Islet precursor cell (in vitro differentiated cells): ENCODE measurements at regions not wholly inside any gene's neighbourhood (a gene's known extent, or its start where the extent isn't known, plus 50 kb on each side); places are given as distances from the start of the nearest gene placed in this dataset.

Source experiments
- DNase-seq: peaks from one replicate; pipeline ENCODE4 v3.0.0-alpha.2; 2018

DNA sequence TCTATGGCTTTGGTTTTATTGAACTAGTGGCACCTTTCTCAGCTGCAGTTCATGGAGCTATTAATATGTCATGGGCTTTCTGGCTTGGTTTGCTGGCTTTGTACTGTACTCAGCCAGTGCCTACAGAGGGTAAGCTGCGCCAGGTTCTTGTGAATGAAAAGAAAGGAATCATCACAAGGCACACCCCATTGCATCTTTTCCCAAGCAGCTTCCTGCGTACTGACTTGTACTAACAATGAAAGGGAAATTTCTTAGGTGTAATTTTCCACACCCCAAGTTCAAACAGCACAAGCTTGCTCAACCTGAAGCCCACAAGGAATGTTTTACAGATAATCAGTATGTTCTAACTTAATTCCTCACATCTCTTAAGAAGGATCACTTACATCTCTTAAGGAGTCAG, 78.0 kb upstream of the TNFSF18 start:
- no peak for DNase-seq

DNA sequence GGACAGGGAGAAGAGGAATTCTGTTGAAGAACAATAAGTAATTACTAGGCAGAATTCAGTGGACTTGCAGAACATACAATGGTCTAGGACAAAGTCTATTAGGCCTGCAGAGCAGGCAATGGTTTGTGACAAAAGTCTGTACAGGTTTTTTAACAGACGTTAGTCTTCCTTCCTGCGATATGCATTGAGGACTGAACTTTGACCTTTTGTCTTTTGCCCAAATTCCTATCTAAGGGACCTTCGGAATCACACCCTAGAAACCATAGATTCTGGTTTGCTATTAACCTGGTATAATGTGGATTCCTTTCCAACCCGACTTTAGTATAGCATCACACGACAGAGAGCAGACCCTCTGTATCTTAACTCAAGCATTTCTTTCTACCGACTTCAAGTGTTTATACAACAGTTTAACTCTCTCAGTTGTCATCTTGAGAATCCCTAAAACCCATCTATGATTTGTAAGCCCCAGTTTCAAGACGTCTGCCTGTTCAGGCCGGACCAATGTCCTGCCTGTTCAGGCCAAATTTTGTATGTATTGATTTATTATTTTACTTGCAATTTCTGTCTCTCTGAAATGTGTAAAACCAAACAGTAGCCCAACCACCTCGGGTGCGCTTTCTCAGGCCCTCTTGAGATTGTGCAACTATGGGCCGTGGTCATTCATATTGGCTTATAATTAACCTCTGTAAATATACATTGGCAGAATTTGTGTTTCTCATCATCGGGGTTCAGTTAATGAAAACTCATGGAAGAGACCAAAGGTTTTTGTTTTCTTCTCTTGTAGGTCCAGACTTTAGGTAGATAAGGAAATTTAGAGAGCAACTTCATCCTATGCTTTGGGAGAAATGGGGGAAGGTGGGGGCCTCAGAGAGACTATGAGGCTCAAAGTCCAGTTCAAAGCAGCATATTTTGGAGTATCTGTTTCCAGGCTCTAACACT, 76.9 kb upstream of the TNFSF18 start:
- no peak for DNase-seq

DNA sequence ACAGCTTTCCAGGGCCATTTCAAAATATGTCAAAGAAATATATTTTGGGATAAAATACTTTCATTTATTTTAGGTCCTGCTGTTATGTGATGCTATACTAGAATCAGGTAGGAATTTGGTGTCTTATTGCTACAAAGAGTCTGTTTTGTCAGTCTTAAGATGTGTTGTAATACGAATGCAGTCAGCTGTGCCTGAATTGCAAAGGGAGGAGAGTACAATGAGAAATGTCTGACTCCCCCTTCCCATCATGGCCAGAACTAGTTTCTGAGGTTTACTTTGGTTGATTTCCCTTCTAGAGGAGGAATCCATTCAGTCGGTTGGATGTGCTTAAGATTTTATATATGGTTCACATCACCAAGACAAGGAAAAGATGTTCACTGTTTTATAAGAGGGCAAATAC, 75.7 kb upstream of the TNFSF18 start:
- DNase-seq, result no peak

DNA sequence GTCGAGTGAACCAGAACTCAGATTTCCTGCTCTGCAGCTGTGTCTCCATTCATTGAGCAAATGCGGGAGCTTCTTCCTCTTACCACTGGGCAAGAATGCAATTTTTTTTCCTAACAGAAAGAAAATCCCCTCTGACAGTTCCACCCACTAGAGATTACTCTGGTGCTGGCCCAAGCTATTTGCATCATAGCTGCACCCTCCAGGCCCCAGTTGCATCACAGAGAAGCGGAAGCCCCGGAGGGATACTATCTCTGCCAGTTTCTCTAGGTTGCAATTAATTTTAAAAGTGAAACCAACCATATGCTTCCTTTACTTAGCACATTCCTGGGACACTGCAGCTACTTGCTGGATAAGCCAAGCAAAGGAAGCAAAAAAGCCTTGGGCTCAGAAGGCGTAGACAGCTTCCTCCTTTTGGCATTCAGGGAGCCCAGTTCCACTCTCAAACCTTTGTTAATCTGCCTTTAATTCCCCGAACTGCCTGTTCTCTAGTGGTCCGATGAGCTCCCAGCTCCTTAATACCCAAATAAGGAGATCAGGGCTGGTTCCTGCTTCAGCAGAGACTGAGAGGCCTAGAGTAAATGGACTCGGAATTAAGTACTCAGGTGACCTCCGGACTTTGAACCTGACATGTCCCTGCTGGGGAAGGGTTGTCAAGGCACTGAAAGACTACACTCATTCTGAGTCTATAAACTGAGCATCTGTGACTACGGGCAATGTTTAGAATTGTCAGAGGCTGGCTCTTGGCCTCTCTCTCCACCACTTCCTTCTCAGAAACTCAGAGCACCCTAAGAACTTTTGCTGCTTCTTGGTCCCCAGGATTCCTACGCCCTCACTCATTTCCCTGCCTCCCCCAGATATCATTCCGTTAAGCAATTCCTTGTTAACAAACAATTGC, 72.5 kb upstream of the TNFSF18 start:
- DNase-seq, result peak; percentile 70

DNA sequence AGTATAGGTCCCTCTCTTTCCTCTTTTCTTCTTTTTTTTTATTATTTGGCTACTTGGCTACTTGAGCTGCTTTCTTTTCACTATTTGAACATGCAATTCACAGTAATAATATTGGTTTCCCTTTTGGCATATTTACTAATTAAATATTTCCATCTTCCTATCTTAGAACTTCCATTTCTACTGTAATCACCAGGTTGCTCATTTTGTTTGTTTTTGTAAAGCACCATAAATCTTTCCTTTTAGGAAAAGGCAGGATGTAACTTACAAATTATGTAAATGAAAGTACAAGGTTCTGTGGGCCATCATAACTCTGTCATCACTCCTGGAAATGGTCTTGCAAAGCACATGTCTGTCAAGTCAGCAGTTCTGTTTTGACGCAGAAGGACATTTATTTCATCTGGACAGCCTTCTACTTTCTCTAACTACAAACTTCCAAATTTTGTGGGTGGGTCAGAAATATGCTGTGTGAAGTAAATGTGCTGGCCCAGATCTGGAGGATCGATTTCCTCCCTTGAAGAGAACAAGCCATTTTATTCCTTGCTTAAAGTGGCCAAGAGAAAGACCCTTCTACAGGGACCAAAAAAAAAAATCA, 71.7 kb upstream of the TNFSF18 start:
- no peak for DNase-seq

DNA sequence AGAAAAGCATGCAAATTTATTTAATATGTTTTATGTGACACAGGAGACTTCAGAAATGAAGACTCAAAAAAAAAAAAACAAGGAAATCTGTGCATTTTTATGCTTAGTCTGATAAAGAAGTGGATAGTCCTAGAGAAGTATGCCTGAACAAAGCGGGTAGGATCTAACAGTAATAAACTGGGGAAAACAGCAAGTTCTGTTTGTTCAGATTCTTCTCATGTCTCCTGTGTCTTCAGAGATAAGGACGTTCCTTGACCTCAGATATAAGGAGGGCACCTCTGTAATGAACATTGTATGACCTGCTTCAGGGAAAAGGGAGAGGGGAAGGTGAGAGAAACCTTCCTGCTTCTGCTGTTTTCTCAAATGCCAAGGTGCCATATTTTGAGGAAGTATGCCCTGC, 67.7 kb upstream of the TNFSF18 start:
- DNase-seq, result no peak

GRCh38 chr1:173117761-173118160, 67.0 kb upstream of the TNFSF18 start:
- no peak for DNase-seq

- DNase-seq, result no peak
Measured at GRCh38 chr1:173117108-173117633, 66.4 kb upstream of the TNFSF18 start.

- no peak for DNase-seq
Measured at GRCh38 chr1:173114346-173114745, 63.6 kb upstream of the TNFSF18 start.

DNA sequence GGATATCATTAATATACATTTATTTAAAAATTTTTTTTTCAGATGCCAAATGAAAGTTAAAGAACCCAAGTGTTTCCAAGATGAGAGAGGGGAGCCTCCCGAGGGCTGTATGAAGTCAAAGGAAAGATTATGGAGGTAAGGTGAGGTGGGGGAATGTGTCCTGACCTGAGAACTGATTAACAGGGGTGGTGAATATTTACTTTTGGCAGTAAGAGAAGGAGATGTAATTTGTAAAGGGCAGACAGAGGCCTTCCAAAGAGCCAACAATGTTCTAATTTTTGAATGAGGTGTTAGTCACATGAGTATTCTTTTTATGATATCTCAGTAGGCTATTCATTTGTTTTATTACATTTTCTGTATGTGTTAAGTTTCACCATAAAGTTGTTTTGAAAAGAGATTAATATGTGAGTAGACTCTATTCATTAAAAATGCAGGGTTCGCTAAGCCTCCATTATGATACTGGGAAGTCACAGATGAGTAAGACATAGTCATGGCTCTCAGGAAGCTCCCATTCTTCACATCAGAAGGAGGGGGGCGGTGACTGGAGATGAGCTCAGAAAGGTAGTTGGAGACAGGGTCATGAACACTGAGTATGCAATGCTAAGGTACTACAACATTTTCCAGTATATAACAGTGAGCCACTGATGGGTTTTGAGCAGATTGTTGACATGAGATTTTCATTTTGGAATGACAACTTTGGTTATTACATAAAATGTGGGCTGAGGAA, 62.4 kb upstream of the TNFSF18 start:
- no peak for DNase-seq

DNA sequence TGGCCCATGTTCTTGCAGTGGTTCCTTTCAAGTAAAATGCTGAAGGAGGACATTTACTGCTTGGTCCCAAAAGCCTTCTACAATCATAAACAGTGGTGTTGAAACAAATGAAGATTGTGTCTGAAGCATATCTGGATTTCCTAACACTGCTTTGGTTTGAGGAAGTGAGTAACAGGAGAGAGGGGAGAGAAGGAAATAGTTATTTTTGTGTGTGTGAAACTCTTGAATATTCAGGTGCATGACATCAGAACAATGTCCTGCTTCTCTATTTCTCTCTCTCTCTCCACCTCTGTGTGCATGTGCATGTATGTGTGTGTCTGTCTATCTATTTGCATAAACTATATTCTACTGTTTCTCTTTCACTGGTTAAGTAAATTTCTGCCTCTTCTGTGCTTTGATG, 61.4 kb upstream of the TNFSF18 start:
- DNase-seq, result no peak

GRCh38 chr1:173107696-173108095, 57.0 kb upstream of the TNFSF18 start:
- DNase-seq, result no peak

DNA sequence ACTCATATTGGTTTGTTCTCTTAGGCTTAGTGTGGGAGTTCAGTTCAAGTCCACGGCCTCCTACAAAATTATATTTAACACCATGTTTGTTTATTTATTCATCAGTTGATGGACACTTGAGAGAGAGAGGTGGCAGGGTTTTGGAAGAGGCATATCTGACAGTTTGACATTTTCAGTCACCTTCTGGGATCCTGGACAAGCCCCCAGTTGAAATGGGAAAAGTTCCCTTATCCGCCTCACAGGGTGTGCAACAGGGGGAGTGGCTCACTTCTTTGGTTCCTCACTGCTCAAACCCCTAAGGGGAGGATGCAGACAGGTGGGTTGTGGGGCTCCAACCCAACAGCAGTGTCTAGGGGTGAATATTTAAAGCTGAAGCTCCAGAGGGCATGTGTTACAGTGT, 52.3 kb upstream of the TNFSF18 start:
- DNase-seq, result no peak

- DNase-seq, result no peak
Measured at GRCh38 chr1:173101589-173101988, 50.8 kb upstream of the TNFSF18 start.

DNA sequence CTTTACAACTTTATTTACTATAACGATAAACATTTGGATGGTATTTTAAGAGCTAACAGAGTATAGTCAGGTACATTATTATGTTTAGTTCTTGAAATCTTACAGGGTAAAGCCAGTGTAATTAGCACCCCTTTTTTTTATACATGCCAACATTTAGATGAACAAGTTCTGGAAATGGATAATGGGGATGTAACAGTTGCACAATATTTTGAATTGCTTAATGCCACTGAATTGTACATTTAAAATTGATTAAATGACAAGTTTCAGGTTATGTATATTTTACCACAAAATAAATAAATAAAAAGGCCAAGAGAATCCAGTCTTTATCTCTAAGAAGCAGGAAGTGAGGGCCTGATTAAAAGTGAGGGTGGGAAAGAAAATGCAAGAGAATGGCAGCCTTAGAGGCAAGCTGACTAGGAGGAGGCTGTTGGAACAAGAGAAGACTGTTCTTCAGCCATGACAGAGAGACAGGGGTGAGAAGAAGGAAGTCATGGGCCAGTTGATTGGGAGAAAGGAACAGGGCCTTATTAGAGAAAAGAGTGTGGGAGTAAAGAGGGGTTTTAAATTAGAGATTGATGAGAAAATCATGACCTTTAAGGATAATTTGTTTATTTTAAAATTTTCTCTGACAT, 49.9 kb upstream of the TNFSF18 start:
- DNase-seq, result no peak
